H9 (cell line): ENCODE measurements at regions not wholly inside any gene's neighbourhood (a gene's known extent, or its start where the extent isn't known, plus 50 kb on each side); places are given as distances from the start of the nearest gene placed in this dataset.

Source experiments
- DNase-seq: peaks from one replicate; pipeline ENCODE4 v3.0.0-alpha.2; 2017
- H2AFZ ChIP-seq: one replicate; pipeline ENCODE4 v1.6.1; 2013; ENCODE audit warnings: mild to moderate bottlenecking, low read length, control low read depth, moderate library complexity
- H2AK5ac ChIP-seq: 2 replicates; pipeline ENCODE4 v1.6.1; 2013; ENCODE audit warnings: low read length, control low read depth, mixed read lengths; ENCODE audit not compliant: insufficient read length
- H2BK120ac ChIP-seq: one replicate; pipeline ENCODE4 v1.6.1; 2013; ENCODE audit warnings: low read depth, mild to moderate bottlenecking, low read length, control low read depth, inconsistent platforms; ENCODE audit not compliant: poor library complexity, severe bottlenecking
- H2BK12ac ChIP-seq: 2 replicates; pipeline ENCODE4 v1.6.1; 2013; ENCODE audit warnings: low read length, control low read depth, mixed read lengths, low read depth; ENCODE audit not compliant: insufficient read length
- H2BK15ac ChIP-seq: 2 replicates; pipeline ENCODE4 v1.6.1; 2013; ENCODE audit warnings: low read depth, low read length, control low read depth
- H2BK20ac ChIP-seq: one replicate; pipeline ENCODE4 v1.6.1; 2013; ENCODE audit warnings: low read depth, mild to moderate bottlenecking, low read length, control low read depth, inconsistent platforms; ENCODE audit not compliant: poor library complexity, severe bottlenecking
- H2BK5ac ChIP-seq: 2 replicates; pipeline ENCODE4 v1.6.1; 2013; ENCODE audit warnings: low read length, control low read depth, mixed read lengths; ENCODE audit not compliant: insufficient read length
- H3K14ac ChIP-seq: 2 replicates; pipeline ENCODE4 v1.6.1; 2013; ENCODE audit warnings: low read length, control low read depth; ENCODE audit not compliant: insufficient read depth
- H3K18ac ChIP-seq: 2 replicates; pipeline ENCODE4 v1.6.1; 2013; ENCODE audit warnings: low read depth, mild to moderate bottlenecking, mixed read lengths, low read length, control low read depth; ENCODE audit not compliant: insufficient read length
- H3K23ac ChIP-seq: 2 replicates; pipeline ENCODE4 v1.6.1; 2013; ENCODE audit warnings: low read length, control low read depth, mixed read lengths, low read depth; ENCODE audit not compliant: insufficient read length
- H3K23me2 ChIP-seq: 2 replicates; pipeline ENCODE4 v1.6.1; 2013; ENCODE audit warnings: low read depth, mild to moderate bottlenecking, mixed read lengths, low read length, control low read depth; ENCODE audit not compliant: insufficient read length, poor library complexity, severe bottlenecking
- H3K27ac ChIP-seq: 2 replicates; pipeline ENCODE4 v1.5.1; 2013; ENCODE audit warnings: low read length, control low read depth, mixed read lengths, low read depth; ENCODE audit not compliant: insufficient read length
- H3K27me3 ChIP-seq: 2 replicates; pipeline ENCODE4 v1.6.1; 2013; ENCODE audit warnings: low read length, control low read depth, inconsistent platforms; ENCODE audit not compliant: insufficient read depth
- H3K4ac ChIP-seq: 2 replicates; pipeline ENCODE4 v1.6.1; 2013; ENCODE audit warnings: low read depth, mild to moderate bottlenecking, control low read depth, inconsistent platforms, low read length, moderate library complexity
- H3K4me1 ChIP-seq: 2 replicates; pipeline ENCODE4 v1.6.1; 2013; ENCODE audit warnings: low read length, control low read depth, inconsistent platforms; ENCODE audit not compliant: insufficient read depth
- H3K4me2 ChIP-seq: 2 replicates; pipeline ENCODE4 v1.6.1; 2013; ENCODE audit warnings: low read length, control low read depth, mixed read lengths; ENCODE audit not compliant: insufficient read length, insufficient read depth
- H3K56ac ChIP-seq: 2 replicates; pipeline ENCODE4 v1.6.1; 2013; ENCODE audit warnings: low read depth, mild to moderate bottlenecking, mixed read lengths, low read length, control low read depth; ENCODE audit not compliant: insufficient read length
- H3K79me1 ChIP-seq: 2 replicates; pipeline ENCODE4 v1.6.1; 2013; ENCODE audit warnings: low read depth, mild to moderate bottlenecking, moderate library complexity, low read length, control low read depth, inconsistent platforms; ENCODE audit not compliant: insufficient read depth, poor library complexity, severe bottlenecking
- H3K79me2 ChIP-seq: 2 replicates; pipeline ENCODE4 v1.6.1; 2013; ENCODE audit warnings: low read length, control low read depth, inconsistent platforms; ENCODE audit not compliant: insufficient read depth
- H3K9ac ChIP-seq: 2 replicates; pipeline ENCODE4 v1.6.1; 2013; ENCODE audit warnings: low read length, control low read depth, mixed read lengths; ENCODE audit not compliant: insufficient read length; ENCODE audit errors: extremely low read depth
- H3K9me3 ChIP-seq: one replicate; pipeline ENCODE4 v1.6.1; 2013; ENCODE audit warnings: low read depth, low read length, inconsistent platforms; ENCODE audit not compliant: control insufficient read depth
- H3T11ph ChIP-seq: one replicate; pipeline ENCODE4 v1.6.1; 2013; ENCODE audit warnings: mild to moderate bottlenecking, low read length, control low read depth, inconsistent platforms
- H4K20me1 ChIP-seq: one replicate; pipeline ENCODE4 v1.6.1; 2013; ENCODE audit not compliant: control insufficient read depth, insufficient read length, insufficient read depth
- H4K5ac ChIP-seq: 2 replicates; pipeline ENCODE4 v1.6.1; 2013; ENCODE audit warnings: low read depth, mild to moderate bottlenecking, mixed read lengths, low read length, control low read depth; ENCODE audit not compliant: insufficient read length
- H4K8ac ChIP-seq: replicated peaks from 2 replicates; pipeline ENCODE4 v1.6.1; 2013; ENCODE audit warnings: low read length, control low read depth, mixed read lengths, low read depth; ENCODE audit not compliant: insufficient read length
- H4K91ac ChIP-seq: 2 replicates; pipeline ENCODE4 v1.6.1; 2013; ENCODE audit warnings: low read depth, mild to moderate bottlenecking, moderate library complexity, mixed read lengths, low read length, control low read depth; ENCODE audit not compliant: insufficient read length
- H3K27ac Mint-ChIP-seq, 3 experiments: 2 replicates in 2 of 3; 3 replicates in 1 of 3; pipeline ENCODE4 v1.8.0; 2020 to 2021; ENCODE audit warnings: mixed read lengths in 3 of 3, mild to moderate bottlenecking in 1 of 3, moderate library complexity in 1 of 3
- H3K27me3 Mint-ChIP-seq: 2 replicates; pipeline ENCODE4 v1.8.0; 2021; ENCODE audit warnings: low read depth, mild to moderate bottlenecking, moderate library complexity, mixed read lengths
- H3K36me3 Mint-ChIP-seq, 3 experiments: 2 replicates in 2 of 3; 3 replicates in 1 of 3; pipeline ENCODE4 v1.8.0; 2020 to 2021; ENCODE audit warnings: low read depth in 3 of 3, mixed read lengths in 3 of 3; ENCODE audit not compliant: insufficient read depth in 1 of 3
- H3K4me1 Mint-ChIP-seq, 2 experiments: 2 replicates each; pipeline ENCODE4 v1.8.0; 2020; ENCODE audit warnings: mixed read lengths in 2 of 2
- H3K4me3 Mint-ChIP-seq, 2 experiments: 2 replicates in 1 of 2; 3 replicates in 1 of 2; pipeline ENCODE4 v1.8.0; 2020 to 2021; ENCODE audit warnings: mild to moderate bottlenecking in 2 of 2, mixed read lengths in 2 of 2, moderate library complexity in 1 of 2
- H3K9me3 Mint-ChIP-seq, 2 experiments: 2 replicates in 1 of 2; 3 replicates in 1 of 2; pipeline ENCODE4 v1.8.0; 2020; ENCODE audit warnings: mild to moderate bottlenecking in 2 of 2, mixed read lengths in 2 of 2, moderate library complexity in 1 of 2
- CTCF ChIP-seq: fragments of 200-600 bp; sonication (generic); conservative IDR thresholded peaks from 3 replicates; pipeline ENCODE4 v1.8.0; 2021; ENCODE audit warnings: antibody characterized with exemption, mild to moderate bottlenecking
- WGBS: extraction: QIAGEN DNeasy Blood & Tissue Kit; methylation state at CpG from one replicate; pipeline ENCODE4 v1.1.7; 2013; ENCODE audit warnings: missing lambda C conversion rate, low lambda C conversion rate, mixed read lengths; ENCODE audit not compliant: insufficient read length; ENCODE audit errors: extremely low coverage; 5-methylcytosine and 5-hydroxymethylcytosine counted together

GRCh38 chr10:113423981-113424721 lies 128.7 kb upstream of the HABP2 start:
- Histone ChIP-seq H3T11ph (no peak overlapping the region), H2BK12ac (no peak overlapping the region), H2BK20ac (no peak overlapping the region), H2BK5ac (no peak overlapping the region), H3K23me2 (no peaks in the 10 kb centered on the region), H3K18ac (no peak overlapping the region), H3K4me2 (no peak overlapping the region), H3K27ac (no peak overlapping the region), H2AFZ (no peak overlapping the region), H3K79me1 (no peaks in the 10 kb centered on the region), H2AK5ac (no peak overlapping the region), H3K79me2 (no peaks in the 10 kb centered on the region), H2BK15ac (no peak overlapping the region), H2BK120ac (no peak overlapping the region), H3K9ac (no peak overlapping the region), H3K27me3 (no peaks in the 10 kb centered on the region), H4K8ac (no peak overlapping the region), H3K4ac (no peak overlapping the region), H4K20me1 (no peaks in the 10 kb centered on the region), H3K23ac (no peak overlapping the region), H3K14ac (no peak overlapping the region), H3K4me1 (no peaks in the 10 kb centered on the region), H3K56ac (no peak overlapping the region), H3K9me3 (no peaks in the 10 kb centered on the region), H4K5ac (no peak overlapping the region), H4K91ac (no peak overlapping the region)
- H3K36me3 Mint-ChIP-seq: peaks cover 0 to 4% (median 0%) of the 10 kb centered on the region in 3 experiments; a peak in 1 of 7 replicates
- peaks cover 11 to 12% of the 10 kb centered on the region in 2 experiments; a peak in 4 of 5 replicates for H3K9me3 Mint-ChIP-seq
- no peak for TF ChIP-seq CTCF
- no peaks in the 10 kb centered on the region for H3K4me1 Mint-ChIP-seq
- H3K27ac Mint-ChIP-seq: no peak overlapping the region
- H3K27me3 Mint-ChIP-seq: peaks cover 30% of the 10 kb centered on the region
- no CpG with 5 or more reads among the region's 14 CpGs for WGBS
- DNase-seq: no peak
- H3K4me3 Mint-ChIP-seq: no peak overlapping the region
